T47D (cell line): ENCODE measurements at regions not wholly inside any gene's neighbourhood (a gene's known extent, or its start where the extent isn't known, plus 50 kb on each side); places are given as distances from the start of the nearest gene placed in this dataset.

Experiments
- DNase-seq, 2 experiments: peaks; one replicate each; pipeline versions ENCODE4 v3.0.0 to v3.0.0-alpha.2; 2011 to 2012; ENCODE audit warnings: low read depth in 1 of 2, low spot score in 1 of 2
- JUND ChIP-seq: IDR thresholded peaks from 2 replicates; pipeline ENCODE4 v1.6.1; 2012; ENCODE audit warnings: low read depth
- in situ Hi-C: cut with HindIII; loops from 2 replicates; pipeline ENCODE4 v1.10.0; 2016; ENCODE audit warnings: low sequenced_read_pairs, low pct_unique_long_range_greater_than_20kb

DNA sequence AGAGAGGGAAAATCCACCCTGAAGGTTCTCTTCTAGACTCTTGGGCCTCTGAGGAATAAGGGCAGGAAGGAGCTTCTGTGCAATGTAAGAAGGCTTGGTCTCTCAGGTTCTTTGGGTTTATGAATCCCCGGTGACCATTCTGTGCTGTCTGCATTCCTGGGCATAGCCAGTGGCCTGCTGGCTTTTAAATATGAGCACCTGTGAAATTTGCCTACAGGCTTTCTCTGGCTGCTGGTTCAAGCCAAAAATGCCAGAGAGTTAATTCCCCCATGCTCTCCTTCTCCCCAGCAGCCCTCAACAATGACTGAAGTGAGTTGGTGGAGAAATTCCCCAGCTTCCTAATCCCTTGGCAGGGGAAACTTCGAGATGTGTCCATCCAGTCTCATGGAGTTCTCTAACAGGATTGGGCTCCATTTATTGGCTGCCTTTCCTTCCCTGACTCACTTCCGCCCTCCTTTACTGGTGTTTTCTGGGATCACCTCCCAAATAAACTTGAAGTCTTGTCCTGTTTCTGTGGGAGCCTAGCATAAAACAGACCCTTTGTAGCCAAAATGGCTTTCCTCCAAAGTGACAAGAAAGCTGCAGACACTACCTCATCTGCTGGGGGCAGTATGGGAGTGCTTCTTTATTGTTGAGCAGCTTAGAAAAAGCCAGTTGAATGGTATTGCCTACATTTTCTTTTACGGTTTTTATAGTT lies 179.4 kb upstream of the CASK start:
- no peak for TF ChIP-seq JUND
- in situ Hi-C loops = no loop called here

DNA sequence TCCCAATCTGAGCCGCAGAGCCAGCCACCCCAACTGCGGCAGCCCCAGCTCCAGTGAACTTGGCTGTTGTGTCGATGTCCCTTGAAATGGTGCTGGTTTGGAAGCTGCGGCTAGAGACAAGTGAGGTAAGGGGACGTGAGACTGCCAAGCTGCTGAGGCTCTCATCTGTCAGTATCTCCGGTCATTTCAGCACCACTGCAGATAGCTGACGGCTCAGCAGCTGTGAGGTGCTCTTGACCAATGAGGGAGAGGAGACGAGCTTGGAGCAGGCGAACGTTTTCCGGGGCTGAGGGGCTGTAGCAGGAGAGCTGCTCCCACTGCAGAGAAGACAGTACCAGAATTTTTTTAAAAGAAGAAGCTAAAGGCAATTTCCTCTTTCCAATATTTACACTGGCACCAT lies 175.5 kb upstream of the CASK start:
- DNase-seq = no peak
- no peak for TF ChIP-seq JUND
- in situ Hi-C loops = no loop called here

More for the DNA sequence above, 179.4 kb upstream of the CASK start:
- no peak for DNase-seq

DNA sequence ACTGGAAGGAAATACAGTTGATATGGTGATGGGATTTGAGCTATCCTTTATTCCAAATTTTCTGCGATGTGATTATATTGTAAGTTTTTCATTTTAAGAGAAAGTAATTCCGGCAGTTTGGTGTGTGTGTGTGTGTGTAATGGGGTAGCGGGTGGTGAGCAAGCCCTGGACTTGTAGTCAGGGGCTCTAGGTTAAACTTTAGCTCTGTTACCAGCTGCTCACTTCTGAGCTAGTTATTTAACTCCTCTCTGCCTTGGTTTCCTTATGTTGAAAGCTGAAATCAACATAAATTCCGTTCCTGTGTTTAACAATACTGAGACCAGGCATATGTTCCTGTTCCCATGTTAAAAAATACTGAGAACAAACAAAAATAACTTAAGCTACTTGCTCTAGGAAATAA lies 174.1 kb upstream of the CASK start:
- no peak for TF ChIP-seq JUND
- DNase-seq = no peak
- in situ Hi-C loops = no loop called here

DNA sequence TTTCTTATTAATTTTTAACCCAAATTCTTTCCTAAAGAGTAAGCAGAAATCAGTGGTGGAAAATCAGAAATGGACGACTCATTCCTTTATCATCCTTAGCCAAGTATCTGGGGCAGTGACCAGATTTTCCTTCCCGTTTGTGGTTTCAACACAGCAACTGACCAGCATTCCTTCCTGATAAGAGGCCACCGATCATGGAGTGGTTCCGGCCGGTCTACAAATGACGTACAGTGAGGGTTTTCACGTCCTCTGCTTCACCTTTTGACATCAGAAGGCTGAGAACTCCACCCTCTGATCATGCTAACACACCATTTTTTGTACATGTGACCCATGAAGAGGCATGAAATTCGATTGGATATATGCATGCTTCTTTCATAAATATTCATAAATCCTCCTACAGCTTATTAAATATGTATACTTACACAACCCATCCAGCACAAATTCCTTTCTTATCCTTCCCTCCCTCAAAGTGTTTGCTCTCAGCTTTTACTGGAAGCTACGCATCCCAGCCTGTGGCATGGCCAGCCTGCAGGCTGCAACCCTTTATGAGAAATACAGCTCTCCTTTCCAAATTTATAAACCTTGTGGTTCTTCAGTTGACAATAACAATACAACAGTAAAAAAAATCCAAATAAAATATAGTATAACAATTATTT lies 173.0 kb upstream of the CASK start:
- in situ Hi-C loops = no loop called here
- no peak for TF ChIP-seq JUND
- DNase-seq = no peak

DNA sequence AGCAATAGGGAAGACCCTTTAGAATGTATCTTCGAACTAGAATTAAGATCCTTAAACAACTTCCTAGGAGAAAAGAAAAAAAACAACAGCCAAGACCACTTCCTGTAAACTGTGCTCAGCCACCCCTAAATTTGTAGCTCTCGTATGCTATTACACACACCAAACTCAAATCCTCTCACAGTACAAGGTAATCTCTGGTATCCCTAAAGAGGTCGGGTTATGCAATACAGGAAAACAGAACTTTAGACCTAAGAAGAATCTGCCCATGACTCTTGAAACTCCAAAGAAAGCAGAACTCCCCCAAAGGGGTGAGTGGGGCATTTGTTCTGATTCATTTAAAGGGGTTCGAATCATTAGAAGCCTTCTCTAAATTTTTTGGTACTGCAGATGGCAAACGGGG lies 170.9 kb upstream of the CASK start:
- DNase-seq = no peak
- in situ Hi-C loops = no loop called here

DNA sequence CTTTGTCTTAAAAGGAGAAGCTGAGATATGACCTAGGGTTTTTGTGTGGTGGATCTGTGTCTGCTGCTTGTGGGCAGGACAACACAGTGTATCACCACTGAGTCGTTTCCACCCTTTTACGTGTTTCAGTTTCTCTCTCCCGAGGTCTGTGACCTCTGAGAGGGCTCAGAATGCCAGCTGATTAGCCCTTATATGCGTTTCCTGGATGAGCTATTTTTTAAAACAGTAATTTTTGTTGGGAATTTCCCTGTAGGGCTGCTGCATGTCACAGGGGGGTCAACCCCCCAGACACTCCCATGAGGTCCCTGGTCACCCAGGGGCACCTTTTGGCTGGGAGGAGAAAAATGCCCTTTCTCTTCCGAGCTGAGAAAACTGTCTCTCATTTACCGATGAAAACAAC lies 170.4 kb upstream of the CASK start:
- TF ChIP-seq JUND = no peak
- no peak for DNase-seq
- in situ Hi-C loops = no loop called here

More for the DNA sequence above, 170.9 kb upstream of the CASK start:
- no peak for TF ChIP-seq JUND

DNA sequence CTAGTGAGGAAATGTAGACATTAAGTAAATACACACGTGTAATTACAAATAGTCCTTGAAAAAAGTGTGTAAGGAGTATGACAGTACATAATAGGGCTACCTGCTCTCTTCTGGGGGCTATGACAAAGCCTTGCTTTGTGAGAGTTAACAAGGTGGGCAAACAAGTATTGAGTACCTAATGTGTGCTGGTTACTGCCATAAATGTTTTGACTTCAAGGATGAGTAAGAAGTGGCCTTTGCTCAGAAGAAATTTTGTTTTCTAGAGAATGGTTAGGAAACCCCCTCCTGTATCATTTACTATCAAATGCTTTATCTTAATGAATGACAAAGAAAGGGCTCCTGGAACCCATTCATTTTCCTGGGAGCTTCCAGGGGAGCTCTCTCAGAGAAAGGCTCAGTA lies 167.0 kb upstream of the CASK start:
- in situ Hi-C loops = no loop called here
- no peak for DNase-seq
- TF ChIP-seq JUND = no peak

DNA sequence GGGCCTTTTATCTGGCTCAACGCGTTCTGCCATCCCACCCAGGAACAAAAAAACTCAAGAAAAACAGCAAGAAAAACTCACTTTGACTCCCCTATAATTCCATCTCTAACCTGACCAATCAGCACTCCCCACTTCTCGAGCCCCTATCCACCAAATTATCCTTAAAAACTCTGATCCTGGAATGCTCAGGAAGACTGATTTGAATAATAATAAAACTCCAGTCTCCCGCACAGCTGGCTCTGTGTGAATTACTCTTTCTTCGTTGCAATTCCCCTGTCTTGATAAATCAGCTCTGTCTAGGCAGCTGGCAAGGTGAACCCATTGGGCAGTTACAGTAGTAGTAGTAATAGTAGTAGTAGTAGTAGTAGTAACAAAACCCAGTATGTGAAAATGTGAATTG lies 165.7 kb upstream of the CASK start:
- in situ Hi-C loops = no loop called here
- TF ChIP-seq JUND = no peak
- DNase-seq = no peak

DNA sequence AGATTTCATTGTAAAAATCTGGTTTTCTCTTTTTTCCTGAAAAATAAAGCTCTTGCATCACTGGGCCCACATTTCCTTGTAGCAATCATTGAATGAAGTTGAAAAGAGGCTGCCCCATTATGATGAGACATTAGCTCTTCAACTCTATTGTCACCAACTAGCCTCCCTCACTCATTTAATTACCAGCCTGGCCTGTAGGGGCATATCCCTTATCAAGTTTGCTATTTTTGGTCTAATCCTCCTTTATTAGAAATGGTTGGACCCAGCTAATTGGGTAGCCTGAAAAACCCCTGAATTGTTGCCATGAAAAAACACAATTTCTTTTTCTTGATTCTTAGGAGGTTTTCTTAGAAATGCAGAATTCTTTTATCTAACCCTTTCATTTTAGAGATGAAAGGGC lies 164.6 kb upstream of the CASK start:
- no peak for TF ChIP-seq JUND
- no peak for DNase-seq
- in situ Hi-C loops = no loop called here

DNA sequence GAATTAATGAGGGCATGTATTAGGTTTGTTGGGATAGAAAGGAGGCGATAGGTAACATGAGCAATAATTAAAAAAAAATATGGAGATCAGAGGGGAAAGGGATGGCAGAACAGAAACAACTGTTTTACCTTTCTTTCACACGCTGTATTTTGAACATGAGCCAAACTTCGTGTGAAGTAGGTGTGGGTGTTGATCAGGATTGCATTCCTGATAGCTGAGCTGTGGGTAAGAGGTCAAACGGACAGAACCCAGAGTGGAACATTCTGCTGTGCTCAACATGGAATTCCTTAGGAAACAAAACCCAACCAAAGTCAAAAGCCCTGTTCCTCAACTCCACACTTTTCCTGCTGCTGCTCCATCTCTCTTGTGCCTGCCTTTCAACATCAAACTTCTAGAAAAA lies 162.5 kb upstream of the CASK start:
- TF ChIP-seq JUND = no peak
- in situ Hi-C loops = no loop called here
- DNase-seq = no peak

DNA sequence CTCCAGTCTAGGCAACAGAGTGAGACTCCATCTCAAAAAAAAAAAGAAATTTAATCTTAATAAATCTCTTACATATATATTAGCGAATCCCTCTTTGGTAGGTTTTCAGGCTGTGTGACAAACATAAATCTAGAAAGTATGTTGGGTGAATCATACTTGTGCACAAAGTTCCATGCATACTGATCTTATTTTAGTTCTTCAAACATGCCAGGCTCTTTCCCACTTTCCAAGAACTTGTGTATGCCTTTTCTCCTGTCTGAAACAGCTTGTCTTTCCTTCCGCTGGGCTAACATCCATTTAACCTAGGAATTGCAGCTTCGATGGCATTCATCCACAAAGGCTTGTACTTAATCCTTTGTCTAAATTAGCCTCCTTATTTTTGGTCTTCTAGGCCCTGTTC lies 156.6 kb upstream of the CASK start:
- DNase-seq = no peak
- in situ Hi-C loops = no loop called here
- TF ChIP-seq JUND = no peak

DNA sequence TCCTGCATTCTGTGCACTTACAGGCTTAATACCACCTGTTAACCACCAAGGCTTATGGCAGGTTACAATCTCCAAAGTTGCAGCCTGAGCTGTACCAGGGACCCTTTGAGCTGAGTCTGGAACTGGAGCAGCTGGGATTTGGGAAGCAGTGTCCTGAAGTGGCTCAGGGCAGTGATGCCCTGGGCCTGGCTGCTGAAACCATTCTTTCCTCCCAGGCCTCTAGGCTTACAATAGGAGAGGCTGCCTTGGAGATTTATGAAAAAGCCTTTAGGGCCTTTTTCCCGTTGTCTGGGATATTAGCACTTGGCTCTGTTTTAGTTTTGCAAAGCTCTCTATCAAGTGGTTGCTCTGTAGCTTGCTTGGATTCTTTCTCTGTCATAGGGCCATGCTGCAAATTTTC lies 154.3 kb upstream of the CASK start:
- no peak for TF ChIP-seq JUND
- DNase-seq = no peak
- in situ Hi-C loops = no loop called here

DNA sequence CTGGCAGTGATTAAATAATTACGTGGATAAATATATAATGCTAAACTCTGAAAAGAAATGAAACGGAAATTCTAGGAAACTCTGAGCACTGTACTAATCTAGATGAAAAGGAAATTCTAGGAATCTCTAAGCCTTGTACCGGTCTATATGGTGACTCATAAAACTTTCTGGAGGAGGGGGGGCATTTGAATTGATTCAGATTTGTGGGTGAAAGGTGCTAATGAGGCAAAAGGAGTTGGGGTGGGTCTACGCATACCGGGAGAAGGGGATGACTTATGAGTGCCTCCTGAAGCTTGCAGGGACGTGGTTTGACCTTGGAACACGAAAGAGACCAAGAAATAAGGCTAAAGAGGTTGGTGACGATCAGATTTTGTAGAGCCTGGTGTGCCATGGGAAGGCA lies 151.7 kb upstream of the CASK start:
- DNase-seq = no peak
- no peak for TF ChIP-seq JUND
- in situ Hi-C loops = no loop called here

DNA sequence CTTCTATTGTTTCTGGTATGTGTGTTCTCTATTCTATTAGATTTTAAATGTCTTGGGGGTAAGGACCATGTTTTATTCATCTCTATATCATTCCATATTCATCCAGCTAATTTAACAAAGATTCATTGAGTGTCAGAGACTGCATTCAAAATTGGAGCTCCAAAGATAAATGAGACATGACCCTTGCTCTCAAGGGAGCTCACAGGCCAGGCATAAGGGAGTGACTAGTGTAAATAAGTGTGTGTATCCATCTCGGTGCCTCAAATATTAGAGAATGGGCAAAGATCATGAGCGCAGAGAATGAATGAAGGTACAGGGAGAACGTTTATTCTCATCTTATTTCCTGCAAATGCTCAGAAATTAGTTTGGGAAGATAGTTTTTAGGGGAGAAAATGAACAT lies 150.1 kb upstream of the CASK start:
- DNase-seq = no peak
- TF ChIP-seq JUND = no peak
- in situ Hi-C loops = no loop called here
